DMS153 treated with DMSO at 0.1 percent for 48 hours (cell line): ENCODE measurements at regions not wholly inside any gene's neighbourhood (a gene's known extent, or its start where the extent isn't known, plus 50 kb on each side); places are given as distances from the start of the nearest gene placed in this dataset.
"Not testable (repeated sequence)": the region's sequence is repeated elsewhere in the genome, so short reads cannot be mapped to it uniquely, and the experiment has no call there.

Source experiments
- DNase-seq: peaks from one replicate; lab custom pipeline; 2025; ENCODE audit not compliant: unreplicated experiment; lab: John Stamatoyannopoulos, UW

DNA sequence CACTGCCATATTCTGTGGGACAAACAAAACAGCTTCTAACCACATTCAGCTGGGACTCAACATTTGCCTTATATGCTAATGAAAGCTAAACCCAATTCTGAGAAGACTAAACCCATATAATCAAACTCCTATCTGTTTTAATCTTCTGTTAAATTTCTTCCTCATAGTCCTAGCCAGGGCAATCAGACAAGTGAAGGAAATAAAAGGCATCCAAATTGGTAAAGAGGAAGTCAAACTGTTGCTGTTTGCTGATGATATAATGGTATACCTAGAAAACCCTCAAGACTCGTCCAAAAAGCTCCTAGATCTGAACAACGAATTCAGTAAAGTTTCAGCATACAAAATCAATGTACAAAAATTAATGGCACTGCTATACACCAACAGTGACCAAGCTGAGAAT, 157.1 kb downstream of the PHLDA1 start:
- DNase-seq = no peak

DNA sequence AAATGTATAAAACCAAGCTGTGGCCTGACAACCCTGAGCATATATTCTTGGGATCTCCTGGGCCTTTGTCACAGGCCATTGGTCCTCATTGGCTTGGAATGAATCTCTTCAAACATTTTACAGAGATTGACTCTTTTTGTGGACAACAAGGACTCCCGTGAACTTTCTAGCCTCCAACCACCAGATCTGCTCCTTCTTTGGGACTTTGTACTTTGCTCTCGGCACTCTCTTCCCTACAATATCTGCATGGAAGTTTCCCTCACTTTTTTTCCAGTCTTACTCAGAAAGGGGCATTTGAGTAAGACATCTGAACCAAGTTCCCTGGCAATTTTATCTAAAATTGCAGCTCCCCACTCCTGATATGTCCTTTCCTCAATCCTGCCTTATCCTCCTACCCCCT, 158.8 kb downstream of the PHLDA1 start:
- no peak for DNase-seq

DNA sequence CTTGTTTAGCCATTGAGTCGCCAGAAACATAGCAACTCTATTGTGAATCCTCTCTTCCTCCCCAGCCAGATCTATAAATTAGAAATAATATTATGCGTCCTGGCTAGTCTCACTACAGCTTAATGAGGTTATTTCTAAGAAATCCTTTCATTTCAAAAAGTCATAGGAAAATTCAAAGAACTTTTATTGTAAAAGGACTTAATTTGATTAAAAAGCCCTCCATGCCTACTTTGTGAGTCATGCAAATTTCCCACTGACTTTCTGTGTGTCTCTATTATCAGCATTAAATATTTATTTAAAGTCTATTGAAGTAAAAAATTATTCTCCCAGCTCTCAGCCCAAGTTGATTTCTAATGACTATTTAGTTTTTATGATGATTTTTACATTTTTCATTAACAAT, 160.7 kb downstream of the PHLDA1 start:
- DNase-seq = no peak

DNA sequence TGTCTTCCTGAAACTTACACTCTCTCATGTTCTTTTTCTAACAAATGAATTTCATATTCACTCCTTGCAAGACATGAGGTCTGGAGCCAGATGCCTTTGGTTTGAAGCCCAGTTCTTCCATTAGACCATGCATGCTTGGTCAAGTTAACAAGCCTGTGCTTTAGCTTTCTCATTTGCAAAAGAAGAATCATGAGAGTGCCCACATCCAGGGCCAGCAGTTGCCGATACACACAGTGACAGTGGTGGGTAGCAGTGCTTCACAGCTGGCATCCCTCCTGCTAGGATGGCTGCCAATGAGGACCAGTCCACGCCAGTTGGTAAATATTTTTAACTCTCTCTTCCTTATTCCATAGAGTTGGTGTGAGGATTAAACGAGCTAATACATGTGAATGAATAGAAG, 163.1 kb downstream of the PHLDA1 start:
- no peak for DNase-seq

DNA sequence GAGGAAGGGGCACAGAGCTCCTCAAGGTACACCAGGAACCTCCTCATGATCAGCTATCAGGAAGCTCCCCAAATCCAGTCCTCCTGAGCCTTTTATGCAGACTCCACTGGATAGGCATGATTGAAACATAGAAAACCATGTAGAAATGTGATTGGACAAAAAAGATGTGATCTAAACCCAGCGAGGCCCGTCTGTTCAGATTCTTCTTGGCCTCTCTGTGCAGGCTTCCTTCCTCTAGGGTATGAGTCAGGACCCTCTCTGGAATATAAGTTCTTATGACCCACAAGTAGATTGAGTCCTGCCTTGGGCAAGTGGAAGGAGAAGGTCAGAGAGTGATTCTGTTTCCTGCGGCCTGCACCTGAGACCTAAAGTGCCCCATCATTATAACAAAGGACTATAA, 166.3 kb downstream of the PHLDA1 start:
- no peak for DNase-seq

DNA sequence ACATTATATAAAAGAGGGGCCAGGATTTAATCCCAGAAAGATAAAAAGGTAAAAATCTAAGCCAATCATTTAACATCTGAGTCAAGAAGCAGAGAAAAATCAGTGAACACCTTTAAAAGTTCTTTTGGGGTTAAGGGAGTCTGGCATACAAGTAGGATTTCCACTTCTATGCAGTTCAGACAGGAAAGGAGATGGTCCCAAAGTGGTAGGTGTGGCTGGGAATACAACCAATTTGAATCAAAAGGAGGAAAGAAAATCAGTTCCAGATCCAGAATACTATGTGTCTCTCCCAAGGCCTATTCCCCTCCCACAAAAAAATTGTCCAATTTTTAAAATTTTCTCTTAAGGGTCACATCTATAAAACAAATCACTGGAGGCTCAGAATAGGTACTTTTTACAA, 167.4 kb downstream of the PHLDA1 start:
- no peak for DNase-seq

DNA sequence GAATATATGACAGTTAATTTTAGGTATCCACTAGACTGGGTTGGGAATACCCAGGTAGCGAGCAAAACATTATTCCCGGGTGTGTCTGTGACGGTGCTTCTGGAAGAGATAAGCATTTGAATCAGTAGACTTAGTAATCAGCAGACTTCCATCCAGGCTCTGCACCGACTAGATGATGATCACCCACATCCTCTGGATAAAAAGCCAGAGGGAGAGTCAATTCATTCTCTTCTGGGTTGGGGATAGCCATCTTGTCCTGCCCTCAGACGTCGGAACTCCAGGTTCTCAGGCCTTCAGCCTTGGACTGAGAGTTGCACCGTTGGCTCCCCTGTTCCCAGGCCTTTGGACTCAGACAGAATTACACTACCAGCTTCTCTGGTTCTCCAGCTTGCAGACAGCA, 168.0 kb downstream of the PHLDA1 start:
- DNase-seq = no peak

DNA sequence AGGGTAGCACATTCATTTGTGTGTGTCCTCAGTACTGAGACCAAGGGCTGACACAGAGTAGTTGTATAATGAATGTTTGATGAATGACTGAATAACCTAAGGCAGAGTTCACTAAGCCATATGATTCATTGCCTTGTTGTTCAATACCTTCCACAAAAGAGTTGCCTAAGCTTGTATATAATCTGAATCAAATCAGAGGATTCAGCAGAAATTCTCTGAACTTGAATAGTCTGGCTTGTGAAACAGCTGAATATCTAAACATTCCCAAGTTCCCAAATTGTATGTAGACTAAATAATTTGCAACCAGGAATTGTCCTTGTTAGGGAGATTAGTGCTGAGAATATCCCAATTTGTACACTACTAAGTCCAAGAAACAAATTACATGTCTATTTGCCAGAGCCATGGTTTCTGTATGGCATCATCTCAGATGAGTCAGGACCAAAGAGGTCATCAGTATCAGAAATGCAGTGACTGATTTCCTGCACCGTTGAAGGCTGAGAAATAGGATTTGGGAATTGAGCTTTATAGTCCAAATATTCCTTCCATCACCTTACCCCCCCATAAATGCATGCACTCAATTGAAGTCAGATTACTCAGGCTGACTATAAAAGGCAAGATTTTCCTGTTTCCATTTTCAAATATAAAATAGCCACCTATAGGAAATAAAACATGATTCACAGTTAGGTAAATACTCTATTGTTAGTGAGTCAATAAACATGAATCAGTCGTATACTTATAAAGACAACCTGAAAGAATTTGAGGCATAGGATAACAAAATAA, 168.7 kb downstream of the PHLDA1 start:
- DNase-seq = peak; percentile 75

DNA sequence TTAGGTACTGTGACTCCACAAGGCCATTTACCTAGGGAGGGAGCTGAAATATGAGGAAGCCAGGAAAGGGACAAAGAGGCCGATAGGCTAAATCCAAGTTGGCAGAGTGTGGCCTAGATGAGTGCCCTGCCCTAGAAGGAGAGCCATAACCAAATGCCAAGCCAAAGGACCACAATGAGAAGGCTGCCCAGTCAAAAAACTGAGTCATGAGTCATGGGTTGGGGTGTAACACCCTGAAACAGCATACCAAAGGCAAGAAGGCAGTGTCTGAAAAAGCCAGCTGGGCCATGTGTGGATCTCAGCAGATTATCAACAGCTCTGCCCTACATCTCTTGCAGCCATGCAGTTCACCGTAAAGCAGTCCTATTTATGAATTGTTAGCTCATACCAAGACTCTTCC, 171.7 kb downstream of the PHLDA1 start:
- no peak for DNase-seq

DNA sequence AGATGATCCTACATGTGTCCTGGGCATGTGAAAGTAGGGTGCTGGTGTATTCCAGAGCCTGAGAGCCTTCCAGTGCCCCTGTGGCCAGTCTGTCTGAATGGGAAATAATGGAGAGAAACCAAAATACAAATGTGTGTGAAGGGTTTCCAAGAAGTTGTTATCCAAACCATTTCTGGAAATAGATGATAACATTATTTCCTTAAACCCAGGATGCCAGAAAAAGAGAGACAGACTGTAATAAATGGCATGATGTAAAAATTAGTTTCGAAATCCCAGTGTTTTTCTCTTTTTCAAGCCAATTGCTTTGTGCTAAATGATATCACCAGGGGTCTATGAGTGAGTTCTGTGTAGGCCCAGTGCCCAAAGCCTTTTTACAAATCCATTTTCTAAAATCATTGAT, 175.3 kb downstream of the PHLDA1 start:
- DNase-seq = no peak

DNA sequence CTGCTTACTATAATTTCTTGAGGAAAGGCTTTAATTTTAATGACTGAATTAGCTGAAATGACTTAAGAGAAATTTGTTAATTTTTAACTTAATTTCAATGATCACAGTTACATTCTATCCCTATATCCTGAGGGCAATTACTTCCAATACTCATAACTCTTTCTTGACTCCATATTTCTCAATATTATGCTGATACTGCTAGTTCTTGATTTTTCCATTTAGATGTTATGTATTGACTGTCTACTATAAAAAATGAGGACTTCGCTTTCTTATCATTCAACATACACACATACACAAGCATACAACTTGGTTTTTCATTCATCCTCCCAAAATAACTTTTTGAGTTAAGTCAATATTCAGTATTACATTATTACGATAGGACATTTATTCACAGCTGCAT, 176.2 kb downstream of the PHLDA1 start:
- no peak for DNase-seq

DNA sequence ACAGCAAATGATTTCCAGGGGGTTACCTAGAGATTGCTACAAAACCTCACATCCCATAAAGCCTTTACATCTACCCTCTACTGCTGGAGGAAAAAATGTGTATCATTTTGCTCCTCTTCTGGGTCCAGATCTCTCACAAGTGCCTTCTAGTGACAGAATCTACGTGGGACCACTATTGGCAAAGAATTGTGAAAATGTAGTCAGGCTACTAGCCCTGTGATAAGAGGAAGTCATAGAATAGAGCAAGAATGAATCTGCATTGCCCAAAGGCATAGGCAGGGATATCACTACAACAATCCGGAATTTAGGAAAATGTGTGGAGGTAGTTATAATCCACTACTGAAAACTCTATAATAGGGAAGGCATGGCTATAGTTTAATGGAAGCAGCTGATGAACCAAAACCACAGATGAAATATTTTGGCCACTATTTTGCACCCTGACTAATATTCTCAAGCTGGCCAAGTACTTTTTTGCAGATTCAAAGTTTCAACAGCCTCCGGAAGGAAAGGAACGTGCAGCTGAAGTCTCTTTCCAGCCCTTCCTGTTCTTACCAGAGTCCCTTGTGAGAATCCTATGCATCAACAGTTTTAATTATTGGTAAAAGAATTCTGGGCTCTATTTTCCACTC, 176.8 kb downstream of the PHLDA1 start:
- no peak for DNase-seq

DNA sequence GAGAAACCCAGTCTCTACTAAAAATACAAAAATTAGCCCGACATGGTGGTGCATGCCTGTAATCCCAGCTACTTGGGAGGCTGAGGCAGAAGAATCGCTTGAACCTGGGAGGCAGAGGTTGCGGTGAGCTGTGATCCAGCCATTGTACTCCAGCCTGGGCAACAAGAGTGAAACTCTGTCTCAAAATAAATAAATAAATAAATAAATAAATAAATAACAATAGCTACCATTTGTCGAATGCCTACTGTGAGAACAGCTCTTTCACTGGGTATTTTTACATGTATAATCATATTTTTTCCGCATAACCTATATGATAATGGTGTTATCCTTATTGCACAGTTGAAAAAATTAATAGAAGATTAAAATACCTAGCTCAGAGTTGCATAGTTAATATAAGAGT, 177.4 kb downstream of the PHLDA1 start:
- DNase-seq = not testable (repeated sequence)

DNA sequence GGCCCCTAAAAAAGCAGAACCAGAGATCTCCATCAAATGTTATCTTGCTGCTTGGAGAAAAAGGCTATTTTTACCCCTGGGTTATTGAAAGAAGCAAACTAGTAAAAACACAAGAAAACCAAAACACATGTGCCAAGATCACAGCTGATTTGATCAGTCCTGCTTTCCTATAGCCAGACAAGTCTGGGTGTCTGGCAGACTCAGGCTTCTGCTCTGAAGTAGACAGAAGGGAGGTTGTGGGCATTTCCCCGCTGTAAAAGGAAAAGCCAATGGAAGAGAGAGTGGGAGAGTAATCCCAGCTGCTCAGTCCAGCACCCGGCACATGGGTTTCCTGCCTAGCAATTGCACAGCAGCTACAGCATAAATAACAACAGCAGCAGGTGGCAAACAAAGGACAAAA, 177.9 kb downstream of the PHLDA1 start:
- no peak for DNase-seq

DNA sequence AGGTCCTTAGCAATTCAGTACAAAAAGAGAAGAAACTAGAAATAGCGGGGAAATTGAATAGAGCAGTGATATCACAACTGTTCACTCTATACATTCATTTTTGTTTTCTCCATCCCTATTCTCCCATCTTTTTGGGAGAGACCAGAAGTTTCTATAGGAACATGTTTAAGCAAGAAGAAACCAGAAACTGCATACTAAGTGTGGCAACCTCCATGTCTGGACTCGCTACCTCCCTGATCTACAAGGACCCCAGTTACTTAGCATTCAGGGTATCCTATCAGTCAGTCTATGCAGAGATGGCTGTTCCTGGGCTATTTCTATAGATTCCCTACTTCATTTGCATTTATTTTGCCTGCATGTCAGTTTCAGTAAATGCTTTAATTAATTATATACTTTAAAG, 178.6 kb downstream of the PHLDA1 start:
- no peak for DNase-seq

DNA sequence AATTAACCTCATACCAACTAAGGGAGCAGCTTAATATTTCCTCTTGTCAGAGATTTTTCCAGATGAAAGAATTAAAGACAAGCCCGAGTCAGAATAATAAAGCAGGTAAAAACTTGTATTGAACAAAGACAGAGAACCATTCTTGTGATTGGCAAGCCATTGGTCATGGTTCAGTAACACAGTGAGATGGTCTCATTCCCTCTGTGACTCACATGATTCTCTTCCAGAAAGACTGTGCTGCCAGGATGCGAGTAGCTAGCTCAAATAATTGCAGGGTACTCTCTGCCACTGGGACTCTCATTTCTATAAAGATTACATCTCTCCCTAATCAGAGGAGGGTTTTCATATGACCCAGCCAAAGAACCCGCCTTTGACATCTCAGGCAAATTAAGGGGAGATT, 179.4 kb downstream of the PHLDA1 start:
- no peak for DNase-seq

DNA sequence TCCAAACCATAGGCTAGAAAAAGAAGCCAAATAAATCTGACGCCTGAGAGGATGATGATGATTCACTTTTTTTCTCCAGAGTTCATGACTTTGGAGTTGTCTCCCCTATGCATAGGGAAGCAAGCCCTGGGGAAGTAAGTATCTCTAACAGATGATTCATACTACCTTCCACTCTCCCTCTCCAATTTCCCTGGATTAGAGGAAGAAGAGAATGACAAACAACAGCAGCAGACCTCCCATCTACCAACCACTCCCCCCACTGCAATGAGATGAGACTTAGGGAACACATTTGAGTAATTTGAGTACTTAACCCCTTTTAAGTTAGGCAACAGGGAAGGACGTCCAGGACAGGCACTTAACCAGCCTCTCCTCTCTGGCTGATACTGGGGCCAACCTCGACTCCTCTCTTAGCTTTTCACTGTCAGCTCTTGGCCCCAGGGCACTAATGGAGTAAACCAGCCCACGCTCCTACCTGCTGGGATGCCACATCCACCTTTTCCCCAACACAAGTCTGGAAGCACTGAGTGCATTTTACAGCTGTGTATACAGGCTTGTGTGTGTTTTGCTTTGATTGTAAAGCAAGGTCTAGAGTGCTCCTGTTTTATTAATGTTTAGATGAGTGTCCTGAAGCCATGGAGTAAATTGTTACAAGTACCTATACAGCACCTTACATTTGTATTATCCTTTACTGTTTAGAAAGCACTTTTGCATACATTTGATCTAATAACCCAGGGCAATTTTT, 180.7 kb downstream of the PHLDA1 start:
- peak; percentile 48 for DNase-seq

DNA sequence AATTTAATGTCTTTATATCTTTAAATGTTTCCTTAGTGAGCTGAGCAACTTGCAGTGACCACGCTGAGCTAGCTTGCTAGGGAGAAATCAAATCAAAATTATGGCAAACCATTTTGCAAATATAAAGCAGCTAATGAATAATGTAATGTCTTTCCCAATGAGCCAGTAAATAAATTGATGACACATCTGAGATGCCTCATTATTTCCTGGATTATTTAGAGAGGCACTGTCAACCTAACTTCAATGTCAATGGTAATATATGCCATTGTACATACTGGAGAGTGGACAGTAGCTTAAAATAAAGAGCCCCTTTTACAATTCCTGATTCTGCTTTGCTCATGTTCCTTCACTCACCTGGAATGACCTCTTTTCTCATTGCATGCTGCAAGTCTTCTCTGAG, 182.6 kb downstream of the PHLDA1 start:
- DNase-seq = no peak

DNA sequence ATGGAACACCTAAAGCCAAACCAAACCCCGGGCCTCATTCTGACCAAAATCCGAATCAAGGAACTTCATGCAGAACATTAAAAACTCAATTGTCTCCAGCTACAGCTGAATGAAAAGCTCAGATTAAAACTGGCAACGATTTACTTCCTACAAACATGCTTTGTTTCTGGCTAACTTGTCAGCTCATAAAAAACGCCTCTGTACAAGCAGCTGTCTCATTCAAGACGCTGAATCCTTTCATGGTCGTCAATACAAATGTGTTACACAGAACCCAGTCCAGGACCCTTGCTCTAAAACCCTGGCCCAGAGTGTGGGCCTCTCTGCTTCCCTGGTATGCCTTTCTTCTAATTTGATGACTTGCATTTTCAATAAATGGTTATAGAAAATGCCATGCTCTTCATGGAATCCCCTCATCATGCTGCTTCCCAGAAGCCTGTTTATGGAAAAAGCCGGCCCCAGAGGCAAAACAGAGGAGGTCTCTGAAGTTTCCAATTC, 183.1 kb downstream of the PHLDA1 start:
- no peak for DNase-seq

DNA sequence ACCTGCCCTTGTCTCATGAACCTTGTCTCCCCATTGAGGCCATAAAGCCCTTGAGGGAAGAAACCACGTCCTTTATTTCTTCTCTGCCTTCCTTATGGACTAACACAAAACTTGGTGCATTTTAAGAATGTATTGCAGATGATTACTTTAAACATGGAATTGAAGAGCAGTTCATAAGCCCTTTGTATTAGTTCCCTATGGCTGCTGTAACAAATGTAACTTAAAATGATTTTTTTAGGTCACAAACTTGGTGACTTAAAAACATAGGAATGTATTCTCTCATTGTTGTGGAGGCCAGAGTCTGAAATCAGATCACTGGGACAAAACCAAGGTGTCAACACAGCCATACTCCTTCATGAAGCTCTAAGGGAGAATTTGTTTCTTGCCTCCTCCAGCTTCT, 185.5 kb downstream of the PHLDA1 start:
- no peak for DNase-seq

DNA sequence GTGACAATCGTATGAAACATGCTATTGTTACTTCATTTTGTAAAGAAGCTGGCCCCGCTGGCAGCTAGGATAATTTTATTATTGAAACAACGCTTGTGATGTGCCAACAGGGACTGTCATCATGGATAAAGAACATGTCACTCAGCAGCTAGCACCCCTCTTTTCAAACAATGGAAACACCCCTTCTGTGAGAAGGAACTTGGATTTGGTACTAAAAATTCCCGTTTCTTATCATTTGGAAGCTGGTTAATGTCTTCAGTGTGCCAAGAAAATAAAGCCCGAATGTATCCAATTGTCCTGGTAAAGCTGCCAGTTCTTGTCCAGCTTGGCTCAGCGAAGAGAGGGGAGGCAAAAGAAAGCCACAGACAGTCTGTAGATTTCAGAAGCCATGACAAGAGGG, 186.6 kb downstream of the PHLDA1 start:
- DNase-seq = no peak
